Breast epithelium (tissue), 4 donors: ENCODE measurements at regions not wholly inside any gene's neighbourhood (a gene's known extent, or its start where the extent isn't known, plus 50 kb on each side); places are given as distances from the start of the nearest gene placed in this dataset.

ENCODE experiments used
- DNase-seq, 2 donors: peaks; one replicate each; pipeline ENCODE4 v3.0.0-alpha.2; 2019; ENCODE audit warnings: low spot score in 2 of 2
- H3K27ac ChIP-seq, 2 donors: fragments of 200-600 bp; sonication (generic) in 1 of 2; one replicate each; pipeline ENCODE4 v1.5.1; 2016 to 2019; ENCODE audit warnings: mild to moderate bottlenecking in 1 of 2
- H3K27me3 ChIP-seq, 2 donors: fragments of 200-600 bp; sonication (generic) in 1 of 2; one replicate each; pipeline versions ENCODE4 v1.5.1 to v1.6.0; 2017 to 2019; ENCODE audit warnings: control low read depth in 1 of 2, mild to moderate bottlenecking in 1 of 2
- H3K36me3 ChIP-seq: fragments of 200-600 bp; one replicate; pipeline ENCODE4 v1.5.1; 2019
- H3K4me1 ChIP-seq, 2 donors: fragments of 200-600 bp; sonication (generic); one replicate each; pipeline ENCODE4 v1.5.1; 2016 to 2019; ENCODE audit warnings: control low read depth in 1 of 2
- H3K4me3 ChIP-seq, 3 donors: fragments of 200-600 bp; sonication (generic); 1 replicate in 2 of 3; 2 replicates in 1 of 3; pipeline ENCODE4 v1.5.1; 2016 to 2019; ENCODE audit warnings: mild to moderate bottlenecking in 3 of 3, moderate library complexity in 2 of 3
- H3K9me3 ChIP-seq, 2 donors: fragments of 200-600 bp; sonication (generic) in 1 of 2; one replicate each; pipeline ENCODE4 v1.5.1; 2016 to 2019; ENCODE audit warnings: control low read depth in 1 of 2
- POLR2A ChIP-seq: fragments of 450-650 bp; IDR thresholded peaks from one replicate; pipeline ENCODE4 v1.6.1; 2016; ENCODE audit warnings: antibody characterized with exemption, mild to moderate bottlenecking, moderate library complexity
- POLR2AphosphoS5 ChIP-seq, 3 donors: sonication (generic); formaldehyde crosslinking; IDR thresholded peaks; one replicate each; pipeline ENCODE4 v1.6.1; 2017; ENCODE audit warnings: antibody characterized with exemption in 3 of 3
- intact Hi-C: fragments of 100-400 bp; cut with DNase I; formaldehyde crosslinking; loops from one replicate; pipeline ENCODE4 v1.15.1; 2023; ENCODE audit warnings: low total_unique reads
- TF ChIP-seq, protein P1 (sequence below), 3 donors: fragments of 450-650 bp; IDR thresholded peaks; one replicate each; pipeline ENCODE4 v1.5.1; 2016 to 2017; ENCODE audit warnings: antibody characterized with exemption in 3 of 3, mild to moderate bottlenecking in 3 of 3, moderate library complexity in 3 of 3

DNA sequence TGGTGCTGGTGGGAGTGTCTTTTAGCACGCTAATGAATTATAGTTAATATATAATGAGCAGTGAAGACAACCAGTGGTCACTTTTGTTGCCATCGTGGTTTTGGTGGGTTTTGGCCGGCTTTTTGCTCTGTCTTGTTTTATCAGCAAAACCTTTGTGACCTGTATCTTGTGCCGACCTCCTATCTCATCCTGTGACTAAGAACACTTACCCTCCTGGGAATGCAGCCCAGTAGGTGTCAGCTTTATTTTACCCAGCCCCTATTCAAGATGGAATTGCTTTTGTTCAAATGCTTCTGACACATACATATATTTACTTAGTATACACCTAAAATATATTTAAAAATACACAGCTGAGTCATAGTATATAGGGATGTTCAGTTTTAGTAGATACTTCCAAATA, 770.3 kb downstream of the PDCD6IP start:
- Histone ChIP-seq H3K27ac (no peak overlapping the region), H3K9me3 (no peaks in the 10 kb centered on the region), H3K4me3 (no peak overlapping the region), H3K4me1 (no peaks in the 10 kb centered on the region), H3K27me3 (no peaks in the 10 kb centered on the region), H3K36me3 (no peaks in the 10 kb centered on the region)
- TF ChIP-seq, protein P1, sequence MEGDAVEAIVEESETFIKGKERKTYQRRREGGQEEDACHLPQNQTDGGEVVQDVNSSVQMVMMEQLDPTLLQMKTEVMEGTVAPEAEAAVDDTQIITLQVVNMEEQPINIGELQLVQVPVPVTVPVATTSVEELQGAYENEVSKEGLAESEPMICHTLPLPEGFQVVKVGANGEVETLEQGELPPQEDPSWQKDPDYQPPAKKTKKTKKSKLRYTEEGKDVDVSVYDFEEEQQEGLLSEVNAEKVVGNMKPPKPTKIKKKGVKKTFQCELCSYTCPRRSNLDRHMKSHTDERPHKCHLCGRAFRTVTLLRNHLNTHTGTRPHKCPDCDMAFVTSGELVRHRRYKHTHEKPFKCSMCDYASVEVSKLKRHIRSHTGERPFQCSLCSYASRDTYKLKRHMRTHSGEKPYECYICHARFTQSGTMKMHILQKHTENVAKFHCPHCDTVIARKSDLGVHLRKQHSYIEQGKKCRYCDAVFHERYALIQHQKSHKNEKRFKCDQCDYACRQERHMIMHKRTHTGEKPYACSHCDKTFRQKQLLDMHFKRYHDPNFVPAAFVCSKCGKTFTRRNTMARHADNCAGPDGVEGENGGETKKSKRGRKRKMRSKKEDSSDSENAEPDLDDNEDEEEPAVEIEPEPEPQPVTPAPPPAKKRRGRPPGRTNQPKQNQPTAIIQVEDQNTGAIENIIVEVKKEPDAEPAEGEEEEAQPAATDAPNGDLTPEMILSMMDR (IDR thresholded peaks at IDR 0.05), result no peak
- TF ChIP-seq POLR2A (no peak), POLR2AphosphoS5 (IDR thresholded peaks at IDR 0.05) (no peak)
- intact Hi-C loops, result loop anchor here (10.0 kb wide), 1 partner anchor 914 kb away; no protein-coding TSS in a partner anchor
- no peak for DNase-seq

DNA sequence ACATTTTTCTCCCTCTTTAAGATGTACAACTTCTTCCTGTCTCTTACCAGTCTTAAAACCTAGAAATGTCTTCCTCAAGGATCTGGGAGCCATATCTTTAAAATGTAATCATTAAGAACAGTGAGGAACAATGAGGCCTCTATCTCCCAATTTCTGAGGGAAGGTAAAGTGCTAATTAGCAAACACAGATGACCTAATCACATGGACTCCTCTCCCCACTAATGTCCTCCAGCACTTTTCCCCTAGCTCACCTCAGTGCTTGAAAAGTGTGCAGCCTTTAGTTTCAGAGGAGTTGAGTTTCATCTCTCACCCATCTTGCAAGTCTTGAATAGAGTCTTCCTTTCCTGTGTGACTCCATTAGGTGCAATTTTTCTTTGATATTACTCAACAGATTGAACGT, 771.0 kb downstream of the PDCD6IP start:
- TF ChIP-seq POLR2A (no peak), POLR2AphosphoS5 (IDR thresholded peaks at IDR 0.05) (no peak)
- TF ChIP-seq, protein P1 (IDR thresholded peaks at IDR 0.05), result no peak
- no peaks in the 10 kb centered on the region for H3K36me3 ChIP-seq
- intact Hi-C loops, result loop anchor here (10.0 kb wide), 1 partner anchor 915 kb away; no protein-coding TSS in a partner anchor
- H3K4me1 ChIP-seq, result no peaks in the 10 kb centered on the region
- H3K27me3 ChIP-seq, result no peaks in the 10 kb centered on the region
- DNase-seq, result no peak
- no peak overlapping the region for H3K4me3 ChIP-seq
- no peak overlapping the region for H3K27ac ChIP-seq
- H3K9me3 ChIP-seq, result no peaks in the 10 kb centered on the region

DNA sequence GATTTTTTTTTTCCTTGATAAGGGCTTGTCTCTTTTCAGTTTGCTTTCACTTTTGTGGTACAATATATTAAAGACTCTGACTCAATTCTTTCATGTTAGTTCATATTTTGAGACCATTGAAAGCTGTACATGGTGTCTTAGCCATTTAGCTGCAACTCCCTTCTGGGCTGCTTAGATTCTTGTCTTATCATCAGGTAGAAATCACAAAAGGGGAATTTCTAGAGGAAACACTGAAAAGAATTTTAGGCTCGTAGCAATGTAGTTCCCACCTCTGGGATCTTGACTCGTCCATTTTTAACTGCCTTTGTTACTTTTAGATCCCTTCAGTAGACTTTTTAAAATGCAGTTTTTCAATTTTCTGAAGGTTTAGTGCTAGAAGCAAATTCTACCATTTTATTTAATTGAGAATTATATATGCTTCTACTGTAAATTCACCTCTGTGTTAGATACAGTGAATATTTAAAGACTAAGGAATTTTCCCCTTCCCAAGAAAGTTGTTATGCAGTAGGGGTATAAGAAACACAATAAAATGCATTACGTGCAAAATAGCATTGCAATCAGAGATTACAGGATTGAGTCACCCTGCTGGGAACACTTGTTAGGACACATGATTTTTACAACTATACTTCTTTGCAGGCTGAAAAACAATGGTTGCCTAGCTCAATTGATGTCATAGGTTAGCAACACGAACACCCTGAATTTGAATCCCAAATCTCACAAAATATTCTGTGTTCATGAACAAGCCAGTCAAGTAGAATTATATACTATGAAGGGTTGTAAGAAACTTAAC, 772.7 kb downstream of the PDCD6IP start:
- TF ChIP-seq, protein P1 (IDR thresholded peaks at IDR 0.05), result no peak
- TF ChIP-seq POLR2A, result no peak
- TF ChIP-seq POLR2AphosphoS5 (IDR thresholded peaks at IDR 0.05), result no peak
- DNase-seq, result no peak
- intact Hi-C loops, result no loop called here
- Histone ChIP-seq H3K4me3 (no peak overlapping the region), H3K4me1 (no peaks in the 10 kb centered on the region), H3K27ac (no peak overlapping the region), H3K27me3 (no peaks in the 10 kb centered on the region), H3K36me3 (no peaks in the 10 kb centered on the region), H3K9me3 (no peaks in the 10 kb centered on the region)

DNA sequence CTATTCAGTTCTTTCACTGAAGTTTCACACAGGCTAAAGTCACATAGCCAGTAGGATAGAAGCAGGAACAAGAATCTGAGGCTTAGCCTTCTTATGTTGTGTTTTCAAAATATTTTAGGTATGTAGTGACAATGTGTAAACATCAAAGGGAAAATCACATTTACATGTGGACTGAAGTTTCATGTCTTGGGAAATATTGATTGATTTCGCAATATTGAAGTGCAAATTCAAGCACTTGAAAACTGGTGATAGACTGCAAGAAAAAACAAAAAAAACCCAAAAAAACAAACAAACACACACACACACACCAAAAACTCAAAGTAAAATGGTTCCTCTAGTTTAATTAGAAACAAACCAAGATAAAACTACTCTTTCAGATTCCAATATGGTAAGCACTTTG, 773.3 kb downstream of the PDCD6IP start:
- Histone ChIP-seq H3K4me3 (no peak overlapping the region), H3K27me3 (no peaks in the 10 kb centered on the region), H3K4me1 (no peaks in the 10 kb centered on the region), H3K27ac (no peak overlapping the region), H3K9me3 (no peaks in the 10 kb centered on the region), H3K36me3 (no peaks in the 10 kb centered on the region)
- intact Hi-C loops, result no loop called here
- TF ChIP-seq POLR2AphosphoS5 (IDR thresholded peaks at IDR 0.05), result no peak
- TF ChIP-seq POLR2A, result no peak
- TF ChIP-seq, protein P1 (IDR thresholded peaks at IDR 0.05), result no peak
- DNase-seq, result no peak

DNA sequence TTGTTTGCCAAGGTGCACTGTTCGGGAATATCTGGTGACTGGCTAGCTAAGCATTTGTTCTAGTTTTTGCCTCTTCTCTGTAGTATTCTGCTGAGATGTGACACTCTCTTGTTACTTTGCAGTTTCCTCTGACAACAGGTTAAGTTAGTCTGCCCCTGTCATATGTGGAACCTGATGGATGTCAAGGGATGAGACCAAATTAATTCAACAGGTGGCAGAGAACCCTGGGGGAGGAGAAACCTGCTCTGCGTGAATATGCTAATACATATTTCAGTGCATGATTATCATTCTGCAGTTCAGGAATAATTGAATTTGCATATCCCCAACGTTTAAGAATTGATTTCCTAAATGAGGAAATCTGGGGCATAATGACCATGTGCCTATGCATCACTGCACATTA, 777.3 kb downstream of the PDCD6IP start:
- Histone ChIP-seq H3K4me3 (no peak overlapping the region), H3K4me1 (no peaks in the 10 kb centered on the region), H3K9me3 (no peaks in the 10 kb centered on the region), H3K36me3 (no peaks in the 10 kb centered on the region), H3K27ac (no peak overlapping the region), H3K27me3 (no peaks in the 10 kb centered on the region)
- intact Hi-C loops, result no loop called here
- TF ChIP-seq POLR2A, result no peak
- TF ChIP-seq POLR2AphosphoS5 (IDR thresholded peaks at IDR 0.05), result no peak
- TF ChIP-seq, protein P1 (IDR thresholded peaks at IDR 0.05), result no peak
- DNase-seq, result no peak
